LNCaP clone FGC (cell line): ENCODE measurements at regions not wholly inside any gene's neighbourhood (a gene's known extent, or its start where the extent isn't known, plus 50 kb on each side); places are given as distances from the start of the nearest gene placed in this dataset.

Source experiments
- DNase-seq: peaks from one replicate; pipeline ENCODE4 v3.0.0-alpha.2; 2011; ENCODE audit warnings: low read depth
- H3K4me3 ChIP-seq: 2 replicates; pipeline ENCODE4 v1.5.1; 2011; ENCODE audit warnings: mild to moderate bottlenecking, low read depth, low read length, control low read depth
- TF ChIP-seq, protein P1 (sequence below): IDR thresholded peaks from 2 replicates; pipeline ENCODE4 v1.5.1; 2012; ENCODE audit warnings: mild to moderate bottlenecking; ENCODE audit not compliant: control insufficient read depth, insufficient read depth; ENCODE audit errors: extremely low read depth

- no peak for DNase-seq
- TF ChIP-seq, protein P1, sequence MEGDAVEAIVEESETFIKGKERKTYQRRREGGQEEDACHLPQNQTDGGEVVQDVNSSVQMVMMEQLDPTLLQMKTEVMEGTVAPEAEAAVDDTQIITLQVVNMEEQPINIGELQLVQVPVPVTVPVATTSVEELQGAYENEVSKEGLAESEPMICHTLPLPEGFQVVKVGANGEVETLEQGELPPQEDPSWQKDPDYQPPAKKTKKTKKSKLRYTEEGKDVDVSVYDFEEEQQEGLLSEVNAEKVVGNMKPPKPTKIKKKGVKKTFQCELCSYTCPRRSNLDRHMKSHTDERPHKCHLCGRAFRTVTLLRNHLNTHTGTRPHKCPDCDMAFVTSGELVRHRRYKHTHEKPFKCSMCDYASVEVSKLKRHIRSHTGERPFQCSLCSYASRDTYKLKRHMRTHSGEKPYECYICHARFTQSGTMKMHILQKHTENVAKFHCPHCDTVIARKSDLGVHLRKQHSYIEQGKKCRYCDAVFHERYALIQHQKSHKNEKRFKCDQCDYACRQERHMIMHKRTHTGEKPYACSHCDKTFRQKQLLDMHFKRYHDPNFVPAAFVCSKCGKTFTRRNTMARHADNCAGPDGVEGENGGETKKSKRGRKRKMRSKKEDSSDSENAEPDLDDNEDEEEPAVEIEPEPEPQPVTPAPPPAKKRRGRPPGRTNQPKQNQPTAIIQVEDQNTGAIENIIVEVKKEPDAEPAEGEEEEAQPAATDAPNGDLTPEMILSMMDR, result no peak
These were observed 96.0 kb upstream of the CDIN1 start for GRCh38 chr15:36483409-36483808.

DNA sequence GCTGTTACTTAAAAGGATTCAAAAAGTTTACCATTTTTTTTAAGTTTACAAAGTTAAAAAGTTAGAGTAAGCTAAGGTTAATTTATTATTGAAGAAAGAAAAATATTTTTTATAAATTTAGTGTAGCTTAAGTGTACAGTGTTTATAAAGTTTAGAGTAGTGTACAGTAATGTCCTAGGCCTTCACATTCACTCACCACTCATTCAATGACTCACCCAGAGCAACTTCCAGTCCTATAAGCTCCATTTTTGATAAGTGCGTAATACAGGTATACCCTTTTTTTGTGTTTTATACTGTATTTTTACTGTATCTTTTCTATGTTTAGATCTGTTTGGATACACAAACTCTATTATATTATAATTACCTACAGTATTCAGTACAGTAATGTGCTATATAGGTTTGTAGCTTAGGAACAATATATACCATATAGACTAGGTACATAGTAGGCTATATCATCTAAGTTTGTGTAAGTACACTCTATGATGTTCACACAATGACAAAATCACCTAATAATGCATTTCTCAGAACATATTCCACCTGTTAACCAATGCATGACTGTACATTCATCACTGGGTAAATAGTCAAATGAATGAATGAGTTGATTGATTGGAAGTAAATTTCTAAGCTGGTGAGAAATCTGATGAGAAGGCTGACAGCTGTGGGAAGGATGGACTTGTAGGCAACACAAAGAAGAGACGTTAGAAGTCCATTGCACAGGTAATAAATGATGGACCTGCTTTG, 95.2 kb upstream of the CDIN1 start:
- TF ChIP-seq, protein P1, result no peak
- H3K4me3 ChIP-seq, result no peak overlapping the region
- no peak for DNase-seq

More at GRCh38 chr15:36483409-36483808, 96.0 kb upstream of the CDIN1 start:
- no peak overlapping the region for H3K4me3 ChIP-seq

DNA sequence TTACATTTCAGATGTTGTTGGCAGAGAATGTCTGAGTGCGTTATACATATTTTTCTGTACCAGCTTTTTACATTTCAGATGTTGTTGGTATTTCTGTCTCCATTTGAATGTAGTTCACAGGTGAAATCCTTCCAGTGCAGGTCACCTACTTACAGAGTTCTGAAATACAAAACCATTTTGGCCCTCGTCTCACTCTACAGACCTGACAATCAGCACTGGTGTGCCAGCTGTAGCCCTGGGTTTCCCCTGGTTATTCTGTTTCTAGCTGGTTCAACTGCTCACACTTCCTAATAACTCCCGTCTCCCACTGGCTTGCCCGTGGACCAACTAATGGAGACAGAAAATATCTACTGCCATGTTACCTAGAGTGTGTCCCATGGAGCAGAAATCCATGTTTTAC, 87.5 kb upstream of the CDIN1 start:
- TF ChIP-seq, protein P1, result no peak
- no peak for DNase-seq
- H3K4me3 ChIP-seq, result no peak overlapping the region

DNA sequence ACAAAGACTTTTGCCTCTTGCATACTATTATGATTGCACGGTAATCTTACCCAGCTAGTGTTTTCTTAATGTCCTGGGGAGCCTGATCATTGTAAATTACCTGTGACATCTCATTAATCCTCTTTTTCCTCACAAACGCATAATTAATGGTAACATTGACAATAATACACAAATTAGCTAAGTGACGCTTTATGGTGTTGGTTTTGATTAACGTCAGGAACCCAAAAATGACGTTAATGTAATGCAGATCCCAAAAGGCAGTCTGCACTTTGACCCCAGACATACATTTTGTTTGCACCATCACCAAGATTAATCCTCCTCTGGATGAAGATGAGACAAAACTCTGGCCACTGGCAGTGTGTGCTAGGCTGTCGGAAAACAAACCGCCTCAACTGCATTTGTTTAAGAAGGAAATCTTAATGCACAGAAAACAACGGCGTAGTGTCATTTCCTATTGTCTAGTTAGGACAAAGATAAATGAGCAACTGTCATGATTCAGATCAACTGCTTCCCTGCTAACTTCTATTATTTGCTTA, 83.9 kb upstream of the CDIN1 start:
- no peak for DNase-seq
- no peak overlapping the region for H3K4me3 ChIP-seq
- TF ChIP-seq, protein P1, result no peak

- TF ChIP-seq, protein P1, result no peak
- H3K4me3 ChIP-seq, result no peak overlapping the region
- no peak for DNase-seq
These were observed 81.5 kb upstream of the CDIN1 start for GRCh38 chr15:36497901-36498300.

DNA sequence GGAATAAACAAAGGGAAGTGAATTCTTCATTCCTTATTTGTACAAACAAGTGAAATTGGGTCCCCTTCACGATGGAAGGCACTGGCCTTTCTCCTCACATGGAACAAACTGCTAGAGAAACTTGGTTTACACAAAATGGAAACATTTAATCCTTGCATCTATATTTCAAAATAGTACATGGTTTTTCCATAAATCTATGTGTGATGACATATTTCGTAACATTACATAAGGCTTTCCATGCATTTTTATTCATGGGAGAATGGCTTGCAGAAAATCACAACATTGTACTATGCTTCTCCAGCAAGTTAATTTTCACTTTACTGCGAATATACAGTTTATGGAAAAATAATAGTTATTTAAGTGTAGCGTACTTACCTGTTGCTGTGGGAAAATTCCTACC, 81.0 kb upstream of the CDIN1 start:
- no peak for DNase-seq
- H3K4me3 ChIP-seq, result no peak overlapping the region

More for the DNA sequence above, 81.0 kb upstream of the CDIN1 start:
- TF ChIP-seq, protein P1, result no peak
